ENCODE measurements at regions not wholly inside any gene's neighbourhood (a gene's known extent, or its start where the extent isn't known, plus 50 kb on each side); places are given as distances from the start of the nearest gene placed in this dataset.

- H3K4me3 ChIP-seq = no peak overlapping the region
- POLR2A ChIA-PET (ENCODE audit: unreplicated experiment) = no interaction called here
- no peaks in the 10 kb centered on the region for H3K36me3 ChIP-seq (ENCODE audit: low read depth)
- no peak overlapping the region for H2AFZ ChIP-seq
- H3K79me2 ChIP-seq (ENCODE audit: low read depth) = no peaks in the 10 kb centered on the region
- H3K4me1 ChIP-seq (replicated peaks; ENCODE audit: insufficient read depth) = no peaks in the 10 kb centered on the region
- intact Hi-C loops (cut with micrococcal nuclease; ENCODE audit: unreplicated experiment) = no loop called here
- H3K4me2 ChIP-seq = no peak overlapping the region
- peaks cover 4% of the 10 kb centered on the region; the same call in 1 of the 2 replicates for H4K20me1 ChIP-seq (ENCODE audit: insufficient read depth)
- no peak for TF ChIP-seq EZH2 (IDR thresholded peaks at IDR 0.05; ENCODE audit: low read depth)
- no peak for TF ChIP-seq CTCF (conservative IDR thresholded peaks at IDR 0.05)
- DNase-seq = no peak
- peaks cover 70% of the 10 kb centered on the region for H3K27me3 ChIP-seq (ENCODE audit: insufficient read depth, low read depth)
- H3F3A ChIP-seq (ENCODE audit: insufficient read depth, low read depth) = no peaks in the 10 kb centered on the region
- BruUV-seq (replicated peaks) = no TSS peak
- no peaks in the 10 kb centered on the region for H3K9me3 ChIP-seq (ENCODE audit: insufficient read depth, low read depth)
- no peak overlapping the region for H3K27ac ChIP-seq
- H3K9me2 ChIP-seq (ENCODE audit: insufficient read depth) = no peaks in the 10 kb centered on the region
- CTCF ChIA-PET = interaction anchor here (0.7 kb wide), 1 partner anchor 1288 kb away, joined by 4 read pairs; no protein-coding TSS in a partner anchor
Measured at GRCh38 chr5:3230254-3230653, 365.4 kb upstream of the IRX1 start.

DNA sequence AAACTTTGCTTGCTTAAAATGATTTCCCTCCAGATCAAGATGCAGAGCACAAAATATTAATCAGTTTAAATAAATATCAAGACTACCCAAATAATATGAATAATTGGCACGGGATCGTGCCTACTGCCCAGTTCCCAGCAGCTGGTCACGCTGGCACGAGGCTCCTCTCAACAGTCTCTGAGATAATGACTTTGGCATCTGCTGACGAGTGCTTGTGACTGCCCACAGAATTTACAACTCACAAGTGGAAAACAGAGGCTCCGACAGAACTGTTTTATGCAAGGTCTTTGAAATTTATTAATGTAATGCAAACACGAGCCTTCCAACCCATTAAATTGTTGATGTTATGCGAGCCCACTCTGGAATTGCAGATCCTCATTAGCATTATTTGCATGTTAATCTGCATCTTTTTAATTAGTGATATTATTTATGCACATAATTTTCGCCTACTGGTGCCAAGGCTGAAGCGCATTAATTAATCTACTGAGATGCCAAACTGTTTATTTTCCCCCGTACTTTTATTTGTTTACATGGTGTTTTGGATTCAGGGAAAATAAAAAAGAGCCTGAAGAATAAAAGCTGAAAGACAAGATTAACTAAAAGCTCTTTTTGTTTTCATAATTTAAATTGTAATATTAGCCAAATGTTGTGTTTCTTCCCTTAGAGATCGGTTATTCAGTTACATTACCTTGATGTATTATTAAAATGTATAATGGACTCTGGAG lies 369.3 kb upstream of the IRX1 start:
- CTCF ChIA-PET = no interaction called here
- Histone ChIP-seq H2AFZ (no peak overlapping the region), H3K4me2 (no peak overlapping the region), H3K9me3 (ENCODE audit: insufficient read depth, low read depth) (no peaks in the 10 kb centered on the region), H3F3A (ENCODE audit: insufficient read depth, low read depth) (no peaks in the 10 kb centered on the region), H3K4me1 (replicated peaks; ENCODE audit: insufficient read depth) (no peaks in the 10 kb centered on the region), H3K27ac (no peak overlapping the region), H4K20me1 (ENCODE audit: insufficient read depth) (peaks cover 4% of the 10 kb centered on the region; the same call in 1 of the 2 replicates), H3K79me2 (ENCODE audit: low read depth) (no peaks in the 10 kb centered on the region), H3K4me3 (no peak overlapping the region), H3K27me3 (ENCODE audit: insufficient read depth, low read depth) (peaks cover 89% of the 10 kb centered on the region), H3K9me2 (ENCODE audit: insufficient read depth) (no peaks in the 10 kb centered on the region), H3K36me3 (ENCODE audit: low read depth) (no peaks in the 10 kb centered on the region)
- TF ChIP-seq EZH2 (IDR thresholded peaks at IDR 0.05; ENCODE audit: low read depth) = no peak
- TF ChIP-seq CTCF (conservative IDR thresholded peaks at IDR 0.05) = no peak
- intact Hi-C loops (cut with micrococcal nuclease; ENCODE audit: unreplicated experiment) = no loop called here
- POLR2A ChIA-PET (ENCODE audit: unreplicated experiment) = no interaction called here
- DNase-seq = no peak
- BruUV-seq (replicated peaks) = no TSS peak

DNA sequence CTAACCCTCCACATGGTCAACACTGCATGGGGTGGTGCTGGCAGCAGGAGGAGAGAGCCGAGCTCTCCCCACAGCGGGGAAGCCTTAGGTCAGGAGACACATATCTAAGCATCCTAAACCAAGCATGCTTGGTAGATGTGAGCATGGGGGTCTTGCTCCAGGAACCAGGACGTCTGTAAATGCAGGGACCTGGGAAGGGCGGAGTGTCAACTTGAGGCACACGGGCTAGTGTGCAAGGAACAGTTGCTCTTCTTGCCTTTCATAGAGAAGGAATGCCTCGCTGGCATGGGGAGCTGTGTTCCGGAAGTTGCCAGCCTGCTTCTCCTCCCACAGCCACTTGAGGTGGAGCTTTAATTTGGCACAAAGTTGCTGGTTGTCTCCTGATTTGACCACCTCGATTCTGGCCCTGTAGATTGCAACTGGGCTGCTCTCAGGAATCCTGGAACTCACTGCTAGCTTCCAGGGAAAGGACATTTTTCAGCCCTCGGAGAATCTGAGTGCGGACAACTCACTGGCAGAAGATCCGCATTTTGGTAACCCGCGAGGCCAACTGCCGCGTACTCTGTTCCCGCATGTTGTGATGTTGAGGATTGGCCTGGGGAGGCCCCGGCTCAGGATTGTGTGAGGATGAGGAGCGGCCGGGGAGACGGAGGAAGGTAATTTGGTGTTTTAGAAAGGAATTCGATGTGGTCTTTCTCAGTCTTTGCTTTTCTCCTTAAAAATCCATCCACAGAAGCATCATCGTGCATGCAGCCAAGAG lies 370.3 kb upstream of the IRX1 start:
- Histone ChIP-seq H3K4me1 (replicated peaks; ENCODE audit: insufficient read depth) (no peaks in the 10 kb centered on the region), H3K4me3 (no peak overlapping the region), H3K27ac (no peak overlapping the region), H3K9me2 (ENCODE audit: insufficient read depth) (no peaks in the 10 kb centered on the region), H2AFZ (no peak overlapping the region), H3K9me3 (ENCODE audit: insufficient read depth, low read depth) (no peaks in the 10 kb centered on the region), H3K36me3 (ENCODE audit: low read depth) (no peaks in the 10 kb centered on the region), H3F3A (ENCODE audit: insufficient read depth, low read depth) (no peaks in the 10 kb centered on the region), H3K27me3 (ENCODE audit: insufficient read depth, low read depth) (peaks cover 89% of the 10 kb centered on the region), H3K79me2 (ENCODE audit: low read depth) (no peaks in the 10 kb centered on the region), H4K20me1 (ENCODE audit: insufficient read depth) (peaks cover 4% of the 10 kb centered on the region; the same call in 1 of the 2 replicates), H3K4me2 (no peak overlapping the region)
- DNase-seq = no peak
- BruUV-seq (replicated peaks) = no TSS peak
- ChIA-PET POLR2A (ENCODE audit: unreplicated experiment) (interaction anchor here (0.6 kb wide), 1 partner anchor 187 kb away, joined by 5 read pairs; no protein-coding TSS in a partner anchor), CTCF (no interaction called here)
- intact Hi-C loops (cut with micrococcal nuclease; ENCODE audit: unreplicated experiment) = no loop called here
- TF ChIP-seq EZH2 (IDR thresholded peaks at IDR 0.05; ENCODE audit: low read depth) = no peak
- no peak for TF ChIP-seq CTCF (conservative IDR thresholded peaks at IDR 0.05)
